Fibroblast of the conjunctiva (primary cell): ENCODE measurements at regions not wholly inside any gene's neighbourhood (a gene's known extent, or its start where the extent isn't known, plus 50 kb on each side); places are given as distances from the start of the nearest gene placed in this dataset.
"Not testable (repeated sequence)": the region's sequence is repeated elsewhere in the genome, so short reads cannot be mapped to it uniquely, and the experiment has no call there.

Source experiments
- DNase-seq: peaks from one replicate; pipeline ENCODE4 v3.0.0-alpha.2; 2010; ENCODE audit warnings: low read depth

DNA sequence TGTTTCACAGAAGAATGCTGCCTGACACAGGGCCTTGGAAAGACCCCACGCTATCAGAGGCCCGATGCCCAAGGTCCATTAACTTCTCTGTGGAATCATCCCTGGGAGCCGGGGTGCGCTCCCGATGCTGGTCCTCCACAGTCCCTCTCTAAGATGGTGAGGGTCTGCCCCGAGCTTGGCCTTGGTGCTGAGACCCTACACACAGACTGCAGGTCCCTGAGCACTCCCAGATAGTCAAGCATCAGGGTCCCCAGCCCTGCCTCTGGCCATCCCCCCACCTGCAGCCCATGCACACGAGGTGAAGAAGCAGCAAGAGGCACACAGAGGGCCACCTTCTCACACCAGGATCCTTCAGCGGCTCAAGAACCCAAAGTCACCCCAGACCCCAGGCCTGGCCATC lies 263.3 kb downstream of the MYCN start:
- no peak for DNase-seq

DNA sequence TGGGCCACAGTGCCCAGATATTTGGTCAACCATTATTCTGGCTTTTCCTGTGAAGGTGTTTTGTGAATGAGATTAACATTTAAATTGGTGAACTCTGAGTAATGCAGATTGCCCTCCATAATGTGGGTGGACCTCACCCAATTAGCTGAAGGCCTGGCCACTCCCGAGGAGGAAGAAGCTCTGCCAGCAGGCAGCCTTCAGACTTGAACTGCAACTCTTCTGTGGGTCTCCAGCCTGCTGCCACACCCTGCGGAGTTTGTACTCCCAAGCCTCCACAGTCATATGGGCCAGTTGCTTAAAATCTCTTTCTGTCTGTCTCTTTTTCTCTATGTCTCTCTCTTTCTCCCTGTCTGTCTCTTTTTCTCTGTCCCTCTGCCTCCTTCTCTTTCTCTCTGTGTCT lies 262.7 kb downstream of the MYCN start:
- no peak for DNase-seq

DNA sequence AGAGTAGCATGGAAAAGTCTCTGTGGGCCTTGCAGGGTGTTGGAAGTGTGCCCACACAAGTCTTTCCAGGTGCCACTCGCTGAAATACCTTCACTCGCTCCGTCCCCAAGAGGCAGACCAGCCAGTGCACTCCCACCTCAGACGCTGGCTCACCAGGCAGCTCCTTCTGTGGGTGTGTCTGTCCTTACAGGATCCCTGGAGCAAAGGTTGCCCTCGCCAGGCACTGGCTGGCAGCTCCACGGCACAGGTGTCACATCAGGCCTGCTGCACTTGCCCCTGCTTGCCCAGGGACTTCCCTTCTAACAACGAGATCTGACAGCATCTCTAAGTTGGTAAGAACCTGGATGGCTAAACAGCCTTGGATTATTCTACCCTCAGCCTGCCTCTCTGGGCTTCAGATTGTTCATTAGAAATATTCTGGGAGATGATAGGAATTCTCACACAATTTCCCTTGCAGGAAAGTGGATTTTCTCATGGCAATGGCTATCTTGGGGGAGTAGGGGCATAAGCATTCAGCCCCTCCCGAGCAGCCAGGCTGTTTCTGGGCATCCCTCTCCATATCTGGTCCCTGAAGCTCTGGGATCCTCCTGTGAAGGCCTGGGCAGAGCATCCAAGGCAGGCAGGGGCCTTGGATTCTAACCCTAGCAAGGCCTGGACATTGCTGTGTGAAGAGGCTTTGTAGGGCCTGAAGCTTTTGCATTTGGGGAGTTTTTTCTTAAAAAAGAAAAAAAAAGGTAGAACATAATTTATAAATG lies 262.1 kb downstream of the MYCN start:
- no peak for DNase-seq

DNA sequence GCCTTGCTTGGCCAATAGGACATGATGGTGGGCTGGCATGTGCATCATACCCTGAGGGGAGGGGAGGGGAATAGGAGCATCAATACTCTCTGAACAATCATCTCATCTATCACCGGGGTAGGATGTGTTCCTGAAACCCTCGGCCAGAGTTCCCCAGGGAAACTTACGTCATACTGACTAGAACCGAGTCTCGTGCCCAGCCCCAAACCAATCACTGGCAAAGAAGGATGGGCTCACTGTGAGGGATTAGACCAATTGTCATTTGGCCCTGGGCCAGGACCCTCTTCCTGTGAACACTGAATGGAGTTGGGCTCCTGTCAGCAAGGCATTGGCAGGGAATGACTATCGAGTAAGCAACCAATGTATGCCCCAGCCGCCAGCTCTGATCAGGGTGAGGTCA lies 261.5 kb downstream of the MYCN start:
- DNase-seq, result no peak

DNA sequence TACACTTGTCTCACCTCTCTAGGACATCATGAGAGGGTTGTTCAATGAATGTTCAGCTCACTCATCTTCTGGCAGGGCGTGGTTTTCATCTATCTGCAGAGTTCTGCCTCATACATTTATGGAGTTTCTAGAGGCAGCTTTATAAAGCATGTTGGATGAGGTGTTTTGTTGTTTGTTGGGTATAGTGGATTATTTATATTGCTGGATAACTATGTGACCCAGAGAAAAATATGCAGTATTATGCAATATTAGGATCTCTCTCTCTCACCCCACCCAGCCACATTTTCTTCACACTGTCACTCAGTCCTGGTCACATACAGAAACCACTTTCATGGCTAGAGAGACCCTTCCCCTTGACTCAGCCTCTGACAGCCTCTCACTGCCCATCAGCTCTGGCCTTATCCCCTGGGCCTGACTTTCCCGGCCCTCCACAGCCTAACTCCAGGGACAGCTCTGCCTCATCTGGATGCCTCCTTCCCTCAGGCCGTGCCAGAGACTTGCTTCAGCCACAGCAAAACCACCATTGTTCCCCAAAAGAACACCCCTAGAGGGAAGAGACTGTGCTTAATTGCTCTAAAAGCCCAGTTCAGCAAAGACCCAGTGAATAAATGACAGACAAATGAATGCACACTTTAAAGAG lies 260.3 kb downstream of the MYCN start:
- DNase-seq, result no peak

DNA sequence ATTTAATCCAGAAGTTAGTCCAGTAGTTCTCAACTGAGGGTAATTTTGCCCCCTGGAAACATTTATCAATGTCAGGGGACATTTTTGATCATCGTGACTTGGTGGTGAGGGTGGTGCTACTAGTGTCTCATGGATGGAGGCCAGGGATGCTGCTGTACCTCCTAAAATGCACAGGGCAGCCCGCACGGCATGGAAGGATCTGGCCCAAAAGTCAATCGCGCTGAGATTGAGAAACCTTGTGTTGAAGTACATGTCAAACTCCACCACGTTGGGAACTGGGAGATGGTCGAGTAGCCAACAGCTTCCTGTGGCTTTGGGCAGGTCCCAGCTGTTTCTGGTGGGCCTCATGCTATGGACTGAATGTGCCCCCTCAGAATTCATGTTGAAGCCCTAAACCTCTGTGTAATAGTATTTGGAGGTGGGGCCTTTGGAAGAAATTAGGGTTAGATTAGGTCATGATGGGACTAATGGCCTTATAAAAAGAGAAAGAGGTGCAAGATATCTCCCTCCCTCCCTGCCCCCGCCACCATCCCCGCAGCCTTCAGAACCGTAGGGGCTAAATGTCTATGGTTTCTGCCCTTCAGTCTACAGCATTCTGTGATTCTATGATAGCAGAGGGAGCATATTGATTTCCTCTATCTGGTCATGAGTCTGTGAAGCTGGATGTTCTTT lies 259.7 kb downstream of the MYCN start:
- DNase-seq, result no peak

DNA sequence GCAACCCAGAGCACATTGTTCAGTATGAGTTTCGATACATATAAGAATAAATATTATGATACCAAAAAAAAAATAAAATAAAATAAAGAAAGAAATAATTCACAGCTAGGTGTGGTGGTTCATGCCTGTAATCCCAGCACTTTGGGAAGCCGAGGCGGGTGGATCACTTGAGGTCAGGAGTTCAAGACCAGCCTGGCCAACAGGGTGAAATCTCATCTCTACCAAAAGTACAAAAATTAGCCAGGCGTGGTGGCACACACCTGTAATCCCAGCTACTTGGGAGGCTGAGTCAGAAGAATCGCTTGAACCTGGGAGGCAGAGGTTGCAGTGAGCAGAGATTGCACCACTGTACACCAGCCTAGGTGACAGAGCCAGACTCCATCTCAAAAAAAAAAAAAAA lies 258.9 kb downstream of the MYCN start:
- DNase-seq, result not testable (repeated sequence)

DNA sequence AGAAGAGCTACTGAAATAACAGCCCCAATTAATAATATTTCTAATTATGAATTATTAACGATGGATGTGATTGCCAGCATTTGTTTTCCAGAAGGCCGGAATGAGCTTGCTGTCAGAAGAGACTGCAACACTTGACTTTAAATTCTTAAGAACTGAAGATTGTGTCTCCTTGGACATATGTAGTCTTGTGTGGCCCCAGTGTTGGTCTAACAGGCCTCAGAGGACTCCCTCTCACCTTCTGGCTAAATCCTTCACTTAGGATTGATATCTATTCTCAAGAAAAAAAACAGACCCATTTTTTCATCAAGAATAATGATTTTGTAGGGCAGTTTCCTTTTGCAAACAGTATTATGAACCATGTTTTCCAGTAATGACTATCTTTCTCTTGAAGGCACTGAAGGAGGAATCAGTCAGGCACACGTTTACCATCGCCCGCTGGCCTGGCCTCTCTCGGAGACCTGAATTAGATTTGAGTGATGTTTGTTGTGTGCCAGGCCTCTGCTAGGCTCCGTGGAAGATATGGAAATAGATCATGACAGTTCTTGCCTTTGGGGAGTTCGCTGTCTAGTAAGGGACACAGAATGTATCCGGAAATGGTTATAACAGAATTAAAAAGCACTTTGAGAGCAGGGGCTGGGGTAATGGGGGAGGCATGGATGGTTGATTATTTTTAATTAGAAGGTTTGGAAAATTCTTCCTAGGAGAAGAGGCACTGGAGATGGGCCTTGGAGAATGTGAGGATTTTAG lies 258.0 kb downstream of the MYCN start:
- DNase-seq, result no peak

DNA sequence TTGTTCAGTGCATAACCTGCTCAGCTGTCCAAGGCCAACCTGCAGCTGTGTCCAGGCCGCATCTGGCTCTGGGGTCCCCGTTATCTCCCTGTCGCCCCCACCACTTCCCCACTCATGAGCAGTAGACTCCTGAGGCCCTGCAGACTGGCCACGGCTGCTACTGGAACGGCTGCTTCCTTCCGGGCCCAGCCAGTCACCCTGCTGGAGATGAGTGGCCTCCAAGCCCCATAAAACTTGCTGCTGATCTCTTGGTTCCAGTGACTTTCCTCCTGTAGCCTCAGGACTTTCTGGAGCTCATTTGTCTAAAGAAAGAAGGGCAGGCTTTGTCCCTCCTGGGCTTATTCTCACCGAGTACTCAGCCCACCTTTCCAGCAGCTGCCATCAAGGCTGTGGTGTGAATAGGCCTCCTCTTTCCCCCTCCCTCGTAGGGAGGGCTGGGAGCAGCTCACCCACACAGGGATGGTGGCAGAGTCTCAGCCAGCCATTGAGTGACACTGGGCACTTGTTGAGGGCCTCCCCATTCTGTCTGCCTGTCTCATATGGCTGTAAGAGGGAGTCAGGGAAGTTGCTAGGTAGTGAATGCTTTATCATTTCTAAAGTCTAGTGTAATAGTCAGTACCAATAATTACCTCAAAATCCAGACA lies 257.3 kb downstream of the MYCN start:
- DNase-seq, result no peak

DNA sequence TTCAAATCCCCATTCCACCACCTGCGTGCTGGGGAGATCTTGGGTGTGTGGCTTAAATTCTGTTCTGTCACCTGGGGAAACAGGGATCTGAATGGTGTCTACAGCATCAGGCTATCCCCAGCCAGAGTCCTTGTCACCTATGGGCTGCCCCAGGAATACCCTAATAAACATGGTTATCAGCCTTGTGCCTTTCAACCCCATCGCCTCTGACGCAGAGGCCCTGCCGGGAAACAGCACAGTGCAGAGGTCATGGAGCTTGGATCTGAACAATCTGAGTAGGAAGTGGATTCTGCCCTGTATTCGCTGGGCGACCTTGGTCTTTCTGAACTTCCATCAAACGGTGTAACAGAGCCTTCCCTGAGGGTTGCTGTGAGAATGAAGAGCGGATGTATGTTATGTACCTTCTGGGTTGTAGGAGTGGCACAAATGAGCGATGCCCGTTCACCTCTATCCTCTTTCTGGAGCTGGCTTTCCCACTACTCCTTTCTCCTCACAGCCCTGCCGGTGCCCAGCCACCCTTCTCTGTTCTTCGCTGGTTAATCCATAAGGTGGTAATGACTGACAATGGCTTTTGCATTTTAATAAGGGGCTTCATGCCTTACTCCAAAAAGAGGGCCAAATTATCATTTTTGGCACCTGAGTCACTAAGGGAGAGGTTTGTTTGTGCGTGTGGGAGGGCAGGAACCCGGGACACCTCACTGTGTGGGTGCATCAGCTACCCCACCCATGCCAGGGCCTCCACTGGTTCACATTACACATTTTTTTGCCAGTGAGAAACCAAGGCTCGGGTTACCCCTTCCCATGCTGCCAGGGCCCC lies 256.5 kb downstream of the MYCN start:
- DNase-seq, result no peak

DNA sequence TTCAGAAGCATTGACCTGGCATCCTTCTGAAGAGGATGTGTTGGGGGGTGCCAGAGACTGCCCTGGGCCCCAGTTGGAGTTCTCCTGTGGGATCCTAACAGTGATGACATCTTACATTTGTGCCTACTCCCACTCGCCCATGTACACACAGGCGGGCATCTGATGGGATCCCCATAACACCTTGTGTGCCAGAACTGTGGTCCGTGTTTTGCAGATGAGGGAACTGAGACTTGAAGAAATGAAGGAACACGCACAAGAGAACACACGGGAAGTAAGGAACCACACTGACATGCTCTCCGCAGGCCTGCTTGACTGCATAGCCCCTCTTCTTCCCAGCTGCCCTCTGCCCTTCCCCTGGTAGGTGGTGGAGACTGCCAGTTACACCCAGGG lies 255.3 kb downstream of the MYCN start:
- no peak for DNase-seq

DNA sequence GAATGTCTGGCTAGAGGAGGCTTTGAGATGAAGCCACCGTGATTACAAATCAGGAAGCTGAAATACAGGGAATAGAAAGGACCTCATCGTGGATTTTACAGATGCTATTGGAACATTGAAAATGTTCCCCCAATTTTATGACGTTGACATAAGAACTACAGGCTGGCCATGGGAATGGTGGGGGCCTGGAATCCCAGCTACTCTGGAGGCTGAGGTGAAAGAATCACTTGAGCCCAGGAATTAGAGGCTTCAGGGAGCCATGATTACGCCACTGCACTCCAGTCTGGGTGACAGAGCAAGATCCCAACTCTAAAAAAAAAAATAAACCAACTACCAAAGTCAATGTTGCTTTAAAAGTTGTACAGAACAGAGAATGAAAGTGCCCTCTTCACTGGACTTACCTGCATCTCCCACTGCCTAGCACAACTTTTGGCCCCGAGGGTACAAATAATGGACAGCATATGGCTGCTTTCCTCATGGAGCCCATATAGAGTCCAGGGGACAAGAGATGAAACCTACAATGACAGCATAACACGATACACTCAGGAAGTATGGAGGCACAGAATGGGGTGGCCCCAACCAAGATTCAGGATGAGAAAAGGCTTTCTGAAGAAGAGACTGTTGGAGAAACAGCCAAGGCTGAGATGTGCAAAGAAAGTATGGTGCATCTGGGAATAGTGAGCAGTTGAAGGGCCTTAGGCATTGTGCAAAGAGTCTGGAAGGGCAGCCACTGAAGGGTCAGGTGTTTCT lies 254.8 kb downstream of the MYCN start:
- no peak for DNase-seq

DNA sequence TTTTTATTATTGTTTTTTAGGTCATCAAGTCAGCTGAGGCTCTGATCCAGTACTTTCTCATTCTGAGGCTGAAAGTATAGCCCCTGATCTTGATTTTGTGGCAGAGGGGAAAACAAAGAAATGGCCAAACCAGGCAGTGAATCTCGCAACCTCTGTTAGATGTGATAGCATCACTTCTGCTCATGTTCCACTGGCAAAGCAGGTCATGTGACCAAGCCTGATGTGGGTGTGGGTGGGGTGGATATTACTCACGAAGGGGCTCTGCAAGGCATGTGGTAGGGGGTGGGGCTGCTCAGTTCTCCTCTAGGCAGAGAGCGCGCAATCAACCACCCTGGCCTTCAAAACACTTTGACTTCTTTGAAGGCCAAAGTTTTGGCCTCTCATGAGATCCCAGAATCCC lies 254.2 kb downstream of the MYCN start:
- no peak for DNase-seq

DNA sequence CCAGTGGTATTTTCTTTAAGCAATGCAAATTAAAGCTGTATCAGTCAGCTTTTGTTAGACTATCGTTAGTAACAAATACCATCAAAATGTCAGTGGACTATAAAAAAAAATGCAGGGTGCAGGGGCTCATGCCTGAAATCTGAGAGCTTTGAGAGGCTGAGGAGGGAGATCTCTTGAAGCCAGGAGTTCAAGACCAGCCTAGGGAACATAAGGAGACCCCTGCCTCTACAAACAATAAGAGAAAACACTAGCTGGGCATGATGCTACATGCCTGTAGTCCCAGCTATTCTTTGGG lies 253.7 kb downstream of the MYCN start:
- DNase-seq, result no peak

DNA sequence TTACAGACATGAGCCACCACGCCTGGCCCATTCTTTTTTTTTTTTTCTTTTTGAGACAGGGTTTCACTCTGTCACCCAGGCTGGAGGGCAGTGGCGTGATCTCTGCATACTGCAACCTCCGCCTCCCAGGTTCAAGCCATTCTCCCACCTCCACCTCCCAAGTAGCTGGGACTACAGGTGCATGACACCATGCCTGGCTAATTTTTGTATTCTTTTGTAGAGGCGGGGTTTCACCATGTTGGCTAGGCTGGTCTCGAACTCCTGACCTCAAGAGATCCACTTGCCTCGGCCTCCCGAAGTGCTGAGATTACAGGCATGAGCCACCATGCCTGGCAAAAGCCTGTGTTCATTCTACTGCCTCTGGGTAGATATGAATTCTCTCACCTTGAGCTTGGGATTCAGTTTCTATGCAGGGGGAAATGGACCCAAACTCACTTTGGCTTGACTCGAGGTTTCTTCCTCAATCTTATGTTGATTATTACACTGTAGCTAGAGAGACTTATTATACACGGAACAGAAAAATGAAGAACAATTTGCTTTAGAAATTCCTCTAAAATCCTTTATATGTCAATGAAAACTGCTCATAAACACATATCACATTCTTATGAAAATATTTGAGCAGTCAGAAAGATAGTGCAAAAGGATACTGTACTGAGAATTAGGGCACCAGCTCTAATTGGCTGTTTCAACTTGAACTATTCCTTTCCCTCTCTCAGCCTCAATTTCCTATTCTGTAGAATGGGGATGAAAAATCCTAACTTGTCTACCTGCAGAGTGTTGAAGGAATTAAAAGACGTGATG lies 252.3 kb downstream of the MYCN start:
- no peak for DNase-seq

DNA sequence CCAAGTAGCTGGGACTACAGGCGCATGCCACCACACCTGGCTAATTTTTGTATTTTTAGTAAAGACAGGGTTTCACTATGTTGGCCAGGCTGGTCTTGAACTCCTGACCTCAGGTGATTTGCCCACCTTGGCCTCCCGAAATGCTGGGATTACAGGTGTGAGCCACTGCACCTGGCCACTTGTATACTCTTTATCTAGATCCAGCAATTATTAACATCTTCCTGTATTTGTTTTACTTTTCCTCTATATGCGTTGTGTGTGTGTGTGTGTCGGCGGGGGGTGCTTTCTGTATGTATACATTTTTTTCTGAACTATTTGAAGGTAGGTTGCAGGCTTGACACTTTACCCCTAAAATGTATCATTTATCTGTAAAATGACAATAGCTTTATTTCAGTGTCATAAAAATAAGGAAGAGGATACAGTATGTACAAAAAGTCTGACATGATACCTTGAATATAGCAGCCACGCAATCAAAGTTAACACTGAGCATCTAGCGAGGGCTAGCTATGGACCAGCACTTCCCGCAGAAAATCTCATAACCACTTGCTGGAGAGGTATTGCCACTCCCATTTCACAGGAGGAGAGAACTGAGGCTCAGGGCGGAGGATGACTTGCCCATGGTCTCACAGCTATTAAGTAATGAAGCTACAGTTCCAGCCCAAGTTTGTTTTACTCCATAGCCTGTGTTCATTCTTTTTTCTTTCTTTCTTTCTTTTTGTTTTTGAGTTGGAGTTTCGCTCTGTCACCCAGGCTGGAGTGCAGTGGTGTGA lies 251.3 kb downstream of the MYCN start:
- DNase-seq, result no peak

DNA sequence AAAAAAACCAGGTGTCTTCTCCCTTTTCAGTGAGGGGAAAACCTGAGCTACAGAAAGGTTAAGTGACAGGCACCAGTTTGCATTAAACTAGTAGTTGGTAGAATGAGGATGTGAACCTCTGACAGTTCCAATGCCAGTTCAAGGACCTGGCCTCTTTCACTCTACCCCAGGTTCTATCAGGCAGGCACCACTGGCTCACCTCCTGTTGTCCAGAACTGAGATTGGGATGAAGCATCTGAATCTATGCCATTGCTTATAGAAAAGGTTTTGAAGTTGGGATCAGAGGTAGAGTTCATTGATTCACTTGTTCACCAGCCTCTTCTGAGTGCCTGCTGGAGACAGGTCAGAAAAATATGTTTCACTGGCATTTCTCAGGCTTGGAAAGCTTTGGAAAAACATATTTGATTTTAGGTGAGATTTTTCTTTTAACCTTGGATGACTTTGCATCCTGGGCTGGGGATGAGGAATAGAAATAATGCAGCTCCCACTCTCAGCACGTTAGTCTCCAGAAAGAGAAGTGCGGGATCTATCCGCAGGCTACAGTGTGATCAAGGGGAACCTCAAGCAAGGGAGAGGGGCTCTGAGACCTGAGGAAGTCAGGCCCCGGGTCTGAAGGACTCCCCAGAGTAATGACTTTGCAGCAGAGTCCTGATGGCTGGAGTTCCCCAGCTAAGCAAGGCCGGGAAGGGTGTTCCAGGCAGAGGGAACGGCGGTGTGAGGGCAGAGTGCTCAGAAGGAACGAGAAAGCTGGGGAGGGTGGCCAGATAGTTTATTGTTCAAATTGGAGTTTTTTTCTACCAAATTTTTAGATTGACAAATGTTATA lies 250.3 kb downstream of the MYCN start:
- no peak for DNase-seq

DNA sequence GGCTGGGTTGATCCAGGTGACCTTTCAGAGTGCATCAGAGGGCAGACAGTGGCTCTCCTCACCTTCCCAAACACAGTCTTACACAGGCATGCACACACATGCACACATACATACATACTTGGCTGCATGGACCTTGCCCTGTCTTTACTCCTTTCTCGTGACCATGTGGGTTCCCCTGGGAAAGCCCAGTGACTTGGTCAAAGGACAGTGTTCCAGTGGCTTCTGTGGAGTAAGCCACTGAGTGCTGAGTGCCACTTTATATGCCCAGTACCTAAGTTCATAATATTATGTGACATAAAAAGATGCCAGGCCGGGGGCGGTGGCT lies 249.4 kb downstream of the MYCN start:
- DNase-seq, result no peak
